ENCODE measurements at regions not wholly inside any gene's neighbourhood (a gene's known extent, or its start where the extent isn't known, plus 50 kb on each side); places are given as distances from the start of the nearest gene placed in this dataset.
"Not testable (repeated sequence)": the region's sequence is repeated elsewhere in the genome, so short reads cannot be mapped to it uniquely, and the experiment has no call there.

GRCh38 chr5:176083717-176084116, 115.6 kb upstream of the THOC3 start:
- not testable (repeated sequence) for H3K4me1 Mint-ChIP-seq; H3K9me3 Mint-ChIP-seq; H3K36me3 Mint-ChIP-seq (ENCODE audit: low read depth); H3K27me3 Mint-ChIP-seq (ENCODE audit: low read depth); H3K4me3 Mint-ChIP-seq; H3K27ac Mint-ChIP-seq

GRCh38 chr5:176103083-176103482, 135.0 kb upstream of the THOC3 start:
- H3K4me1 Mint-ChIP-seq; H3K27me3 Mint-ChIP-seq (ENCODE audit: low read depth); H3K36me3 Mint-ChIP-seq (ENCODE audit: low read depth); H3K9me3 Mint-ChIP-seq; H3K27ac Mint-ChIP-seq; H3K4me3 Mint-ChIP-seq: not testable (repeated sequence)

GRCh38 chr5:176112888-176113287, 125.3 kb upstream of the SIMC1 start:
- H3K27me3 Mint-ChIP-seq (ENCODE audit: low read depth); H3K36me3 Mint-ChIP-seq (ENCODE audit: low read depth); H3K4me3 Mint-ChIP-seq; H3K27ac Mint-ChIP-seq; H3K4me1 Mint-ChIP-seq; H3K9me3 Mint-ChIP-seq: not testable (repeated sequence)

GRCh38 chr5:176113673-176114335, 124.4 kb upstream of the SIMC1 start:
- H3K36me3 Mint-ChIP-seq (ENCODE audit: low read depth); H3K4me3 Mint-ChIP-seq; H3K9me3 Mint-ChIP-seq; H3K27me3 Mint-ChIP-seq (ENCODE audit: low read depth); H3K27ac Mint-ChIP-seq; H3K4me1 Mint-ChIP-seq: not testable (repeated sequence)

- H3K27ac Mint-ChIP-seq, H3K9me3 Mint-ChIP-seq: not testable (repeated sequence)
These were observed 123.4 kb upstream of the SIMC1 start for GRCh38 chr5:176114825-176115224.

GRCh38 chr5:176117699-176118238, 120.5 kb upstream of the SIMC1 start:
- H3K9me3 Mint-ChIP-seq; H3K4me1 Mint-ChIP-seq; H3K27ac Mint-ChIP-seq; H3K27me3 Mint-ChIP-seq (ENCODE audit: low read depth); H3K36me3 Mint-ChIP-seq (ENCODE audit: low read depth); H3K4me3 Mint-ChIP-seq: not testable (repeated sequence)

More at GRCh38 chr5:176114825-176115224, 123.4 kb upstream of the SIMC1 start:
- H3K27me3 Mint-ChIP-seq (ENCODE audit: low read depth); H3K4me3 Mint-ChIP-seq; H3K4me1 Mint-ChIP-seq; H3K36me3 Mint-ChIP-seq (ENCODE audit: low read depth): not testable (repeated sequence)

- not testable (repeated sequence) for H3K27ac Mint-ChIP-seq; H3K9me3 Mint-ChIP-seq; H3K36me3 Mint-ChIP-seq (ENCODE audit: low read depth); H3K4me3 Mint-ChIP-seq; H3K27me3 Mint-ChIP-seq (ENCODE audit: low read depth); H3K4me1 Mint-ChIP-seq
These were observed 115.9 kb upstream of the SIMC1 start for GRCh38 chr5:176122361-176122760.

GRCh38 chr5:176124120-176124519, 114.1 kb upstream of the SIMC1 start:
- not testable (repeated sequence) for H3K36me3 Mint-ChIP-seq (ENCODE audit: low read depth); H3K27ac Mint-ChIP-seq

GRCh38 chr5:176131771-176132170, 106.5 kb upstream of the SIMC1 start:
- peaks cover 42% of the 10 kb centered on the region for H3K27me3 Mint-ChIP-seq (ENCODE audit: low read depth)
- no peaks in the 10 kb centered on the region for H3K9me3 Mint-ChIP-seq
- H3K4me3 Mint-ChIP-seq, result no peak overlapping the region
- no peaks in the 10 kb centered on the region for H3K36me3 Mint-ChIP-seq (ENCODE audit: low read depth)
- TF ChIP-seq CTCF (IDR thresholded peaks at IDR 0.05; ENCODE audit: unreplicated experiment in 3 of 3), result no peak
- peaks cover 10% of the 10 kb centered on the region for H3K4me1 Mint-ChIP-seq
- H3K27ac Mint-ChIP-seq, result peak overlapping the region in 1 of 3 experiments; percentile 11

More at GRCh38 chr5:176124120-176124519, 114.1 kb upstream of the SIMC1 start:
- H3K27me3 Mint-ChIP-seq (ENCODE audit: low read depth); H3K9me3 Mint-ChIP-seq; H3K4me1 Mint-ChIP-seq; H3K4me3 Mint-ChIP-seq: not testable (repeated sequence)

- TF ChIP-seq CTCF (IDR thresholded peaks at IDR 0.05; ENCODE audit: unreplicated experiment in 3 of 3), result no peak
- H3K27ac Mint-ChIP-seq, result no peak overlapping the region
- peaks cover 42% of the 10 kb centered on the region for H3K27me3 Mint-ChIP-seq (ENCODE audit: low read depth)
- H3K4me3 Mint-ChIP-seq, result peak overlapping the region; percentile 23 to 58 (median 30)
- no peaks in the 10 kb centered on the region for H3K9me3 Mint-ChIP-seq
- peaks cover 10% of the 10 kb centered on the region for H3K4me1 Mint-ChIP-seq
- no peaks in the 10 kb centered on the region for H3K36me3 Mint-ChIP-seq (ENCODE audit: low read depth)
These were observed 105.5 kb upstream of the SIMC1 start for GRCh38 chr5:176132471-176133288.

Measured in nephron (organoid).